ENCODE measurements at regions not wholly inside any gene's neighbourhood (a gene's known extent, or its start where the extent isn't known, plus 50 kb on each side); places are given as distances from the start of the nearest gene placed in this dataset.

- Histone ChIP-seq H3K9me2 (replicated peaks; ENCODE audit: insufficient read depth, low read length) (no peaks in the 10 kb centered on the region), H2AFZ (ENCODE audit: low read depth, low read length, severe bottlenecking) (no peak overlapping the region), H3K9ac (ENCODE audit: low read length) (no peak overlapping the region), H3K36me3 (ENCODE audit: low read length) (0 out of 2 replicates have a peak, but pooled peaks cover 3% of the 10 kb centered on the region), H3K27ac (ENCODE audit: low read depth, low read length) (no peak overlapping the region), H3K4me2 (ENCODE audit: low read depth, low read length, poor library complexity, severe bottlenecking) (no peak overlapping the region), H3F3A (ENCODE audit: insufficient read depth) (no peaks in the 10 kb centered on the region), H3K4me3 (ENCODE audit: insufficient read depth, low read length, poor library complexity, severe bottlenecking) (no peak overlapping the region), H3K79me2 (ENCODE audit: insufficient read depth, low read length) (no peaks in the 10 kb centered on the region), H4K20me1 (ENCODE audit: low read depth, low read length) (no peaks in the 10 kb centered on the region), H3K27me3 (ENCODE audit: low read length) (no peaks in the 10 kb centered on the region), H3K9me3 (ENCODE audit: insufficient read depth, low read length) (peaks cover 7% of the 10 kb centered on the region)
- no peak for TF ChIP-seq EZH2phosphoT487 (conservative IDR thresholded peaks at IDR 0.05; ENCODE audit: low read length)
- no peak for TF ChIP-seq CTCF (IDR thresholded peaks at IDR 0.05; ENCODE audit: insufficient read depth, low read length, poor library complexity, severe bottlenecking)
Observed at GRCh38 chr2:60271131-60271530, 282.3 kb downstream of the BCL11A start.

GRCh38 chr2:60268661-60269060 is 284.8 kb downstream of the BCL11A start:
- Histone ChIP-seq H3K4me2 (ENCODE audit: low read depth, low read length, poor library complexity, severe bottlenecking) (no peak overlapping the region), H3K9me3 (ENCODE audit: insufficient read depth, low read length) (no peaks in the 10 kb centered on the region), H3K4me3 (ENCODE audit: insufficient read depth, low read length, poor library complexity, severe bottlenecking) (no peak overlapping the region), H3K36me3 (ENCODE audit: low read length) (no peaks in the 10 kb centered on the region), H3K9ac (ENCODE audit: low read length) (no peak overlapping the region), H2AFZ (ENCODE audit: low read depth, low read length, severe bottlenecking) (no peak overlapping the region), H4K20me1 (ENCODE audit: low read depth, low read length) (no peaks in the 10 kb centered on the region), H3F3A (ENCODE audit: insufficient read depth) (no peaks in the 10 kb centered on the region), H3K27ac (ENCODE audit: low read depth, low read length) (no peak overlapping the region), H3K9me2 (replicated peaks; ENCODE audit: insufficient read depth, low read length) (no peaks in the 10 kb centered on the region), H3K79me2 (ENCODE audit: insufficient read depth, low read length) (no peaks in the 10 kb centered on the region), H3K27me3 (ENCODE audit: low read length) (no peaks in the 10 kb centered on the region)
- TF ChIP-seq EZH2phosphoT487 (conservative IDR thresholded peaks at IDR 0.05; ENCODE audit: low read length) (no peak), CTCF (IDR thresholded peaks at IDR 0.05; ENCODE audit: insufficient read depth, low read length, poor library complexity, severe bottlenecking) (no peak)

GRCh38 chr2:60268032-60268431 is 285.4 kb downstream of the BCL11A start:
- Histone ChIP-seq H3K4me2 (ENCODE audit: low read depth, low read length, poor library complexity, severe bottlenecking) (no peak overlapping the region), H3K9me2 (replicated peaks; ENCODE audit: insufficient read depth, low read length) (no peaks in the 10 kb centered on the region), H3K9me3 (ENCODE audit: insufficient read depth, low read length) (no peaks in the 10 kb centered on the region), H3K36me3 (ENCODE audit: low read length) (no peaks in the 10 kb centered on the region), H2AFZ (ENCODE audit: low read depth, low read length, severe bottlenecking) (no peak overlapping the region), H3K27ac (ENCODE audit: low read depth, low read length) (no peak overlapping the region), H4K20me1 (ENCODE audit: low read depth, low read length) (no peaks in the 10 kb centered on the region), H3K27me3 (ENCODE audit: low read length) (no peaks in the 10 kb centered on the region), H3K4me3 (ENCODE audit: insufficient read depth, low read length, poor library complexity, severe bottlenecking) (no peak overlapping the region), H3F3A (ENCODE audit: insufficient read depth) (no peaks in the 10 kb centered on the region), H3K79me2 (ENCODE audit: insufficient read depth, low read length) (no peaks in the 10 kb centered on the region), H3K9ac (ENCODE audit: low read length) (no peak overlapping the region)
- TF ChIP-seq CTCF (IDR thresholded peaks at IDR 0.05; ENCODE audit: insufficient read depth, low read length, poor library complexity, severe bottlenecking) = no peak
- TF ChIP-seq EZH2phosphoT487 (conservative IDR thresholded peaks at IDR 0.05; ENCODE audit: low read length) = no peak
